ENCODE measurements at regions not wholly inside any gene's neighbourhood (a gene's known extent, or its start where the extent isn't known, plus 50 kb on each side); places are given as distances from the start of the nearest gene placed in this dataset.
"Not testable (repeated sequence)": the region's sequence is repeated elsewhere in the genome, so short reads cannot be mapped to it uniquely, and the experiment has no call there.

DNA sequence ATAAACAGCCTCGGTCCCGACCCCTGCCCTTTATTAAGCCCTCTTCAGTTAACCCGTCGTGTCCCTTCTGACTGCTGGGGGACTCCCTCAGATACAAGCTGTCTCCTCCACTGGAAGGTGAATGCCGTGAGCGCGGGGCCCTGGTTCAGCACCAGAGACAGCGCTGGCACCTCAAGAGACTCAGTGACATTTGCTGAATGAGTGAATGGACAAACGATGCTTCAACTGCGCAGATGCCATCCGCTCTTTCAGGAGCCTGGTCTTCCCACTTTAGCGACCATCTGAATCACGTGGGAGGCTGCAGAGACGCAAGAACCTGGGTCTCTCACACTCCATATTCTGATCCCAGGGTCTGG is 92.6 kb upstream of the SFSWAP start:
- in situ Hi-C loops (cut with HindIII; ENCODE audit: low sequenced_read_pairs) = loop anchor here (25.0 kb wide), 1 partner anchor 481 kb away; no protein-coding TSS in a partner anchor

DNA sequence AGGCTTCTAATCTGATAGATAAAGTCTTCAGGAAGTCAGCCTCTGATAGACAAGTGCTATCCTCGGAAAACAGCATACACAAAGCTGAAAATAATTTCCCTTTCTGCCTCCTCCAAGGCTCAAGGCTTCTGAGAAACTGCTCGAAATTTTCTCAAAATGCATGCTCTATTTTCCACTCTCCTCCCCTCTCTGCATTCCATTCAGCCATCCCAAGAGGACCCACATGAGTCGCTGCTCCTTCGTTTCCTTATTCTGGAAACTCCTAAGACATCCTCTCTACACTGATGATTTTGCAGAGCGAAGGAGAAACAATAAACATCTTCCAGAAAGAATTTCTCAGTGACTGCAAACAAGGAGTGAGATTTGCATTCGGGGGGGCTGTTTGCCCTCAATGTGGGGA is 92.2 kb upstream of the SFSWAP start:
- in situ Hi-C loops (cut with HindIII; ENCODE audit: low sequenced_read_pairs) = loop anchor here (25.0 kb wide), 1 partner anchor 481 kb away; no protein-coding TSS in a partner anchor

DNA sequence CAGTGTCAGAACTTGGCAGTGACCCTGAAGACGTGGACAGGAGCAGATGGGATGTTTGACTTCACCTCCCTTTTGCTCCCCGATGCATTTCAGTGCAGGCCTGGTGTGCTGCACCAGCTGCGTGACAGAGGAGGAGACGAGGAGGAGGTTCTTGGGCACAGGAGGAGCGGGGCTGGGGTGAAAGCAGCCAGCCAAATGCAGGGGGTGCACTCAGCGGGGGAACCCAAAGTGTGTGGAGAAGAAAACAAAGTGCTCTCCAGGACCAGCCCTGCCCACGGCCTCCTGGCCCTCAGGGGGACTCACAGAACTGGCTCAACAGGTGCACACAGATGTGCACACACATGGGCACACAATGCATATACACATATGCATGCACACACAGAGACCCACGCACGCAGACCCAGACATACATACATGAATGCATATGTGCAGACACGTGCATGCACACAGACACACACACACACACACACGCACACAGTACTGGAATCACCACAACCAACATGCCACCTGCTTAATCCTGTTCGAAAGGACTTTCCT is 91.7 kb upstream of the SFSWAP start:
- in situ Hi-C loops (cut with HindIII; ENCODE audit: low sequenced_read_pairs) = loop anchor here (25.0 kb wide), 1 partner anchor 482 kb away; no protein-coding TSS in a partner anchor

DNA sequence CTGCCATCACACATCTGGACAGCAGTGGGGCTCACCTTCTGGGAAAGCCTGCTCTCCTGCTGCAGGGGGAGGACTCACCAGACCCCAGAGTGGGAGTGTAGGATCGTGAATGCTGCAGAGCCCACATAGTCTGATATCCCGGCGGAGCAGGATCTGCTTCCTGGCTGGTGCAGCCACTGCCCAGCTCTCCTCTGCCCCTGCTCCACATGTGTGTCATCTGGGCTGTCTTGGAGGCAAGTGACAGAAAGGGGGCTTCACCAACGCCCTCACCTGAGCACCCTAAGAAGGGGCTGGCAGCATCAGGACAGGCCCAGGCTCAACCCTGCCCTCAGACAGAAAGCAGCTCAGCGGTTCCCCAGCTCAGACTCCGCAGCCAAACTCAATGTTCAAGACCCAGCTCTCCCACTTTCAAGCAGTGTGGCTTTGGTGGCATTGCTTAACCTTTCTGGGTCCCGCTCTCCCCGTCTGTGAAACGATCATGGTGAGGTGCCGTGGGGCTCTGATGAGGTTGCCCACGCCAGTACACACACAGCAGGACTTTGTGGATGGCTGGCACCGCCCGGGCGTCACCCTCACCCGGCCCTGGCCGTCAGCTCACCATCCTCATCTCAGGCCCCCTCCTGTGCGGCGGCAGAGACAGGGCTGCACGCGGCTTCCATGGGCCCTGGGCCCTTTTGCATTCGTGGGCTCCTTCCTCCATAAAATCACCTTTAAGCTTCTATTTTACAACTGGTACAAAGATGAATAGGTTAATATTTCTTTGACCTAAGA is 91.0 kb upstream of the SFSWAP start:
- in situ Hi-C loops (cut with HindIII; ENCODE audit: low sequenced_read_pairs) = loop anchor here (25.0 kb wide), 1 partner anchor 483 kb away; no protein-coding TSS in a partner anchor

DNA sequence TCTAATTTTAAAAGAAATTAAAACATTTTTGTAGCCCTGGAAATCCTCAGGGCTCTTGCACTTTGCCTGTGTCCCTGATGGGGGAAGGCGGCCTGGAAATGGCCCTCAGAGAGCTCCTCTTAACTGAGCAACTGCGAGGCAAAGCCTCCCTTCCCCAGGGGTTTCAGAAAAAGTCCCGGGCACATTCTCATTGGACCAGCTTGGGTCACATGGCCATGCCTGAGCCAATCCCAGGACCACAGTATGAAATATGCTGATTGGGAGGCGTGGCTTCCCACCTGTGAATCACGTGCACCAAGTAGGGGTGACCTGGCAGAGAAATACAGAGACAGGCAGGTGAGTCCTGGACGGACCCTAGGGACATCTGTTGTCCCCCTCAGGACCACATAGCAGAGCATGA is 90.4 kb upstream of the SFSWAP start:
- in situ Hi-C loops (cut with HindIII; ENCODE audit: low sequenced_read_pairs) = loop anchor here (25.0 kb wide), 1 partner anchor 483 kb away; no protein-coding TSS in a partner anchor

DNA sequence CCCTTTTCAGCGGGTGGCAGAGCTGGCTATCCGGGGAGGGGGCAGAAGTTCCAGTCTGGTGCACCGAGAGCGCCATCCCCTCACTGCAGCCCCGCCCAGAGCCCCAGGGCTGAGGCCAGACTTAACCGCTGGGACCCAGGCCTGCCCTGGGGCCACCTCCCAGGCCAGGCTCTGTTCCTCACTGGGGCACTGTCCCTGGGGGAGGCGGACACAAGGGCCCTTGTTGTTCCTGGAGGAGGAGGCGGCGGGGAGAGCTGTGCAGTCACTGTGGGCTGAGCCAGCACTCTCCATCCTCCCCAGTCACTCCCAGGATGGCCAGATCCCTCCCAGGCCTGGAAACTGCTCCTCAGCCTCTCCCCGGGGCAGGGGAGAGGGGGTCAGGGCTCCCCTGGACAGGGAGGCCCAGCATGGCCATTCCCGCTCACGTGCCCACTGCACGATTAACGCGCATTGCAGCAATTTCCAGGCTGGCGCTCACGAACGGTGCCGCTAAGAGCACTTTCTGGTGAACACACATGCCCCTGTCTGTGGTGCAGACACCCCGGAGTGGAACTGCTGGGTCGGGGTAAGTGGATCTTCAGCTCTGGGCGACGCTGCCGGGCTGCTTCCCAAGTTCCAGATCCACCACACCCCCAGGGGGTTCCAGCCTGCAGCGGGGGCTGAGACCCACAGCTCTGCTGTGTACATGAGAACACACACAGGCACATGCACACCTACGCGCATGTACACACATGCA is 89.8 kb upstream of the SFSWAP start:
- in situ Hi-C loops (cut with HindIII; ENCODE audit: low sequenced_read_pairs) = loop anchor here (25.0 kb wide), 1 partner anchor 484 kb away; no protein-coding TSS in a partner anchor

DNA sequence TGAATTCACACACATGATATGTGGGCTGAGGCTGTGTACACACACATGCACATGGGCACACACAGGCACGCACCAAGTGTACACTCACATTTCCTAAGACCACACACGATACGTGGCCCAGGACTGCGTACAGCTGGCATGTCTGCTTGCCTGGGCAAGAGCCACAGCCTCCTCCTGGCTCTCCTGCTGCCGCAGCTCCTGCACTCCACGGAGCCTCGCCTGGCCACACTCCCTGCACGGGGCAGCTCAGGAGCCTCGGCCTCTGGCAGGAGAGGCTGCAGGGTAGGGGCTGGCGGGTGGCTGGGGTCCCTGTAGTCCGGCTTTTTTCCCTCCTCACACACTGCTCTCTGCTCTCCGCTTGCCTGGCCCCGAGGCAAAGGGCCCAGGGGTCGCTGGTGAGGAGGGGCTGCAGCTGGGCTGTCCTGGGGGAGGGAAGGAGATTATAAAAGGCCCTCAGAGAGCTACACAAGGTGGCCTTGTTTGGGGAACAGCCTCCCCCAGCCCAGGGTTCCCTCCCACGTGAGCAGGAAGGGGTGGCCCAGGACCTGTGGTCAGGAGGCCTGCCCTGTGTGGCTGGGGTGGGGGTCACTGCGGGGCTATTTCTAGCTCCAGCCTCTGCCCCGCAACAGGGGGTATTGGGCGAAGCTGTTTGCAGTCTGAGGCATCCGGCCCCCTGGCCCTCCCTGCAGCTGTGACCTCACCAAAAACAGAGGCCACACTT is 89.0 kb upstream of the SFSWAP start:
- in situ Hi-C loops (cut with HindIII; ENCODE audit: low sequenced_read_pairs) = loop anchor here (25.0 kb wide), 1 partner anchor 485 kb away; no protein-coding TSS in a partner anchor

DNA sequence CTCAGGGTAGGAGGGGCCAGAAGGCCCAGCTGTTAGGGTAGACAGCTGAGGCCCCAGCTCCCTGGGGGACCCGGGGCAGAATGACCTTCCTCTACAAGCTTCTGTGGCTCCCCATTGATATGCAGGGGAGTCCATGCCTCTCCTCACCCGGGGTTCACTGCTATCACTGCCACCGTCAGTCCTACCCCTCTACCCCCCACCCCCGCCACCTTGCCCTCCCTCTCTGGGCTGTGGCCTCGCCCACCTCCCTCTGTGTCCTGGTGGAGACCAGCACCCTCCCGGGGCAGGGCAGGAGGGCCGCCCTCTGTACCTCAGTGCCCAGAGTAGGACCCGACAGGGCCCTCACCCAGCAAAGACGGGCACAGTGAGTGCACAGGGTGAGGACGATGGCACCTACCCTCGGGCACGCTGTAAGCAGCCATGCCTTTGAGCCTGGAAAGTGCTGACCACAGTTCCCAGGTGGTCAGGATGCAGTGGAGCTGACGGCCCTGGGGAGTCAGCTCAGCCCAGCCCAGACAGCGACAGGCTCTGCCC is 88.4 kb upstream of the SFSWAP start:
- in situ Hi-C loops (cut with HindIII; ENCODE audit: low sequenced_read_pairs) = loop anchor here (25.0 kb wide), 1 partner anchor 485 kb away; no protein-coding TSS in a partner anchor

DNA sequence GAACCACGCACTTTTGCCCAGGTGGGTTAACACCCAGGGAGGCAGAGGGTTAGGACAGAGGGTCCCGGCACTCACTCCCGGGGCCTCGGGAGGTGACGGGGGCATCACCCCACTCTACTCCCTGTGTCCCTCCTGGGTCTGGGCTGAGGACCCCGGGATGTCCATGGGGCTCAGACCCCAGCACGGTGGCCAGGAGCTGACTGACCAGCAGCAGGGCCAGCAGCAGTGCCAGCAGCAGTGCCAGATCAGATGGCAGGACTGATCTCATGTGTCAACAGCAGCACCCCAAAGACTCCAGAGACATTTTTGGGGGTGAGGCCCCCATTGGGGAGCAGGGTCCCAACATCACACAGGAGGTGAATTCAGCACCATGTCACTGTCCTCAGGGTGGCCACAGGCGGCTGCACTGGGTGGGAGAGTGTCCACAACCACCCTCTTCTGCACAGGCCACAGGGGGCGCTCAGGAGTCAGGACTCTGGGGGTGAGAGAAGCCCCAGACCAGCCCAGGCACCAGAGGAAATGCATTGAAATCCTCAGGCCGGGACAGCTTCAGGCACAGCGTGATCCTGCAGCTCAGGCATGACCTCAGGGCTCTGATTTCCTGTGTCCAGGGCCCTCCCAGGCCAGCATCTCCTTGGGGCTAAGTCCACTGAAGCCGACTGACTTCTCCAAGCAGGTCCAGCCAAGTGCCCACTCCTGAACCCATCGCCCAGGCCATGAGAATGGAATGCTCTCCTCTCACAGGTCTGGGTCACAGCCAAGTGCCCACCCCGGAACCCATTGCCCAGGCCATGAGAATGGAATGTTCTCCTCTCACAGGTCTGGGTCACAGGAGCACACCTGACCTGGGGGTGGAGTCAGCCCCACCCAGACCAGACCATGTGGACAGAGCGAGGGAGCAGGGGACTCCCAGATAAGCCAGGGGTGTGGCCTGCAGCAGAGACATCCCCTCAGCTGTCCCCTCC is 87.2 kb upstream of the SFSWAP start:
- in situ Hi-C loops (cut with HindIII; ENCODE audit: low sequenced_read_pairs) = loop anchor here (25.0 kb wide), 1 partner anchor 486 kb away; no protein-coding TSS in a partner anchor

DNA sequence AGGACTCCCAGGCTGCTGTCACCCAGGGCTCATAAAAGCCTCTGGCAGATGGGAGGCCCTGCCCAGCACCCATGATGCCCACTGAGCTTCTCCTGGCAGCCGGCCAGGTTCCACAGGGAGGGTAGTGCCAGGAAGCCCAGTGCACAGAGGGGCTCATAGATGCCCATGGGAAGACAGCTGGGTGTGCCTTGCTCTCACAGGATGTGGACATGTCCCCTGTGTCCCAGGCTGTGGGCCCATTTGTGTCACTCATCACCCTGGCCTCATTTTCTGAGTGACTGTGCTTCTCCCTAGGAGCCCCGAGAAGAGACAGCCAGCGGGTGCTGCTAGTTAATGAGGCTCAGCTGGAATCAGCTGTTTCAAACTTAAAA is 86.5 kb upstream of the SFSWAP start:
- in situ Hi-C loops (cut with HindIII; ENCODE audit: low sequenced_read_pairs) = loop anchor here (25.0 kb wide), 1 partner anchor 487 kb away; no protein-coding TSS in a partner anchor

DNA sequence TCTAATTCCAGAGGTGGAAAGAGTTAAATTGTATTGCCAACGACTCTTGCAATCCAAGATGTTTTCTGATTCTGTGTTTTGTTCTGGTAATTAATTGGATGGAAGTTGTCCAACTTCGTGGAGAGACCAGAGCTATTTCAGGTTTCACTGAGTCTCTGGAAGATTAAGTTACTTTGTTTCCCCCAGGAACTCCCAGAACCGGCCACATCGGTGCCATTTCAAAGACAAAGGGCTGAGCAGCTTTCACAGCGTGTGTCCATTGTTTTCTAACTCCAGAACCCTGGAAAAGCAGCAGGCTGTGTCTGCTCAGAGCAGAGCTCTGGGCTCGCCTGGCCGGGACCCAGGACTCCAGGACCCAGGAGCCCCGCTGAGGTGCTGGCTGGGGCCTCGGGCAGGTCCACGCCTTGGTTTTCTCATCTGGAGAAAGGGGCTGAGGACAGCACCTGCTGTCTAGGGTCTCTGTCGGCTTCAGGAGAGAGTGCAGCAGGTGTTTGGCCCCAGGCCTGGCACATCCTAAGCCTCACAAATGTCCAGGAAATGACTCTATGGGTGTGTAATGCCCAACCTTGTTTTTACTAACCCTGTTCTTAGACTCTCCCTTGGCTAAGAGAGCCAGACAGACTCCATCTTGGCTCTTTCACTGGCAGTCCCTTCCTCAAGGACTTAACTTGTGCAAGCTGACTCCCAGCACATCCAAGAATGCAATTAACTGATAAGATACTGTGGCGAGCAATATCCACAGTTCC is 86.0 kb upstream of the SFSWAP start:
- in situ Hi-C loops (cut with HindIII; ENCODE audit: low sequenced_read_pairs) = loop anchor here (25.0 kb wide), 1 partner anchor 488 kb away; no protein-coding TSS in a partner anchor

DNA sequence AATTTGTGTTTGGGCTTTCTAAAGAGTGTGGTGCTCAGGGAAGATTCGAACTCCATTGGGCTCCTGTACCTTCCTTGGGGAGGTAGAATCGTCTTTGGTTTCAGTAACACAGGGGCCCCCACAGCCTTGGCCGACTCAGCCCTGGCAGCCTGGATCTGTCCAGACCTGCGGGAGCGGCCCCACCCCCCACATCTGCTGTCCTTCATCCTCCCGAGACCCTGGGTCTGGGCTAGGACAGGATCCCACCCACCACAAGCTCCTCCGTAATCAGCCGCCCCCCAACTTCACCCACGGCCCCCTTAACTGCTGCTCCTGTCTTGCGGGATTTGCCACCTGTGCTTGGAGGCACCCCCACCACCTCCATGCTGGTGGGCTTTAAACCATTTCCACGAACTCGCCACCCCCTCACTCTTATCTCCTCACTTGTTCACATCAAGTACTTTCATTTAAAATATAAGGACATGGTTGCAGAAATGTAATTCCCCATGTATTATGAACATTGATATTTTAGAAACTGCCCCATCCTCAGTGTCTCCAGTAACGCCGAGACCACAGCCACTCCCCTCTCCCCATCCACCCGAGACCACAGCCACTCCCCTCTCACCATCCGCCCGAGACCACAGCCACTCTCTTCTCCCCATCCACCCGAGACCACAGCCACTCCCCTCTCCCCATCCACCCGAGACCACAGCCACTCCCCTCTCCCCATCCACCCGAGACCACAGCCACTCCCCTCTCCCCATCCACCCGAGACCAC is 84.7 kb upstream of the SFSWAP start:
- in situ Hi-C loops (cut with HindIII; ENCODE audit: low sequenced_read_pairs) = not testable (repeated sequence)

DNA sequence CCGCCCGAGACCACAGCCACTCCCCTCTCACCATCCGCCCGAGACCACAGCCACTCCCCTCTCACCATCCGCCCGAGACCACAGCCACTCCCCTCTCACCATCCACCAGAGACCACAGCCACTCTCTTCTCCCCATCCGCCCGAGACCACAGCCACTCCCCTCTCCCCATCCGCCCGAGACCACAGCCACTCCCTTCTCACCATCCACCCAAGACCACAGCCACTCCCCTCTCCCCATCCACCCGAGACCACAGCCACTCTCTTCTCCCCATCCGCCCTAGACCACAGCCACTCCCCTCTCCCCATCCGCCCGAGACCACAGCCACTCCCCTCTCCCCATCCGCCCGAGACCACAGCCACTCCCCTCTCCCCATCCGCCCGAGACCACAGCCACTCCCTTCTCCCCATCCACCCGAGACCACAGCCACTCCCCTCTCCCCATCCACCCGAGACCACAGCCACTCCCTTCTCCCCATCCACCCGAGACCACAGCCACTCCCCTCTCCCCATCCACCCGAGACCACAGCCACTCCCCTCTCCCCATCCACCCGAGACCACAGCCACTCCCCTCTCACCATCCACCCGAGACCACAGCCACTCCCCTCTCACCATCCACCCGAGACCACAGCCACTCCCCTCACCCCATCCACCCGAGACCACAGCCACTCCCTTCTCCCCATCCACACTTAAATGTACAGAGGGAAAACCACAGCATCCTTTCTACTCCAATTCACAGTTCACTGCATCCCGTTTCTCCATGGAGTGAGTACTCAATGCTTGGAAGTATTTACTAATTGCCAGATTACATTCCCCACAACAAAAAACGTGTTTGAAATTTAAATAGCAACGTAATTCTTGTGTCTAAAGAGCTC is 83.5 kb upstream of the SFSWAP start:
- in situ Hi-C loops (cut with HindIII; ENCODE audit: low sequenced_read_pairs) = not testable (repeated sequence)

DNA sequence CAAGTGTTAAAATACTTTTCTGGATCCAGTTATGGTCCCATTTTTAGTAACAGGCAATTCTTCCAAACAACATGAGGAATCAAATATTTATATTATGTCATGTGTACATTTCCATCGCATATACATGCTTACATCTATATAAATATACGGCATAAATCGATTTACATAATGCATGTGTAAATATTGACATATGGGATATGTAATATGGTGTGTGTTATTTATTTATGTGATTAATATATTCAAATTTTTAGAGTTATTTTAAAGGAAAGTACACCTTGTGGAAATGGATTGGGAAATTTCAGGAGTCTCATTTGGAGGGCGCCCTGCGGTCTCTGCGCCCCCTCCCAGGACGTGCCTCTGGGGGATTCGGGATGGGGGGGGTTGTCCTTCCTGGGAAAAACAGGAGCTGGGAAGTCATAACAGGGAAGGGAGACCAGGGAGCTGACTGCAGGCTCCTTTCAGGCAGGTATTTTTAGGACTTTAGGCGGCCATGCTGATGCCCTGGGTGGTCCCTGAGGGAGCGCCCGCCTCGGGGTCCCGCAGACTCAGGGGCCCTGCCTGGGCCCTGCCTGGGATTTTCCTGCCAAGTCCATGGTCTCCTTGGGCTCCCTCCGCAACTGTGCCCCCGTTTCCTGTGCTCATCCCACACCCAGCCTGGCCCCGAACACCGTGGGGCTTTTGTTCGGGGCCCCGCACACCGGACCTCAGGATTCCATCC is 82.7 kb upstream of the SFSWAP start:
- in situ Hi-C loops (cut with HindIII; ENCODE audit: low sequenced_read_pairs) = no loop called here

DNA sequence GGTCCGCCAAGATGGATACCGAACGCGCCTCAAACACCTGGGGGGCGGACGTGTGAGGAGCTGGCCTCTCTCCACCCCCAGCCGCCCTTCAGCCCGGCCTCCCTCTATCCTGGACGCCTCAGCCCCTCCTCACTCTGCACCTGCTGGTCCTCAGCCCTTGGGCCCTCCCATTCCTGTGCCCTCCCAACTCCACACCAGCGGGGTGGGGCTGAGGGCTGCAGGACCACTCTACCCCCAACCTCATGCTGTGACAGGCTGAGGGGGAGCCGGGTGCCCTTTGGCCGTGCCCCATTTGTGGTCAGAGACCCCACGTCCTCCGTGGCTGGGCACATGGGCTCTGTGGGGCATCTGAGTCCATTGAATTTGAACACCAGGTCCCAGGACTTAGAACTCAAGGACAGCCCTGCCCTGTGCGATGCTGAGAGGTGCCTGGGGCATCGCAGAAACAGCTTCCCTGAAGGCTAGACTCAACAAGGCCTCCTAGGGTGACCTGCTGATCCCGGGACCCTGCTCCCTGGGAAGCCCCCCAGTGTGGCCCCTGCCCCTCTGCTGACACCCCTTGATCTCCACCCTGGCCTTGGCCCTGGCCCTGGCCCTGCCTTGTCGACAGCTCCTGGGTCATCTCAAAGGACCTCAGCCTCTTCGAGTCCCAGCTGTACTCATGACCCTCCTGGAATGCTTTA is 82.0 kb upstream of the SFSWAP start:
- in situ Hi-C loops (cut with HindIII; ENCODE audit: low sequenced_read_pairs) = no loop called here

DNA sequence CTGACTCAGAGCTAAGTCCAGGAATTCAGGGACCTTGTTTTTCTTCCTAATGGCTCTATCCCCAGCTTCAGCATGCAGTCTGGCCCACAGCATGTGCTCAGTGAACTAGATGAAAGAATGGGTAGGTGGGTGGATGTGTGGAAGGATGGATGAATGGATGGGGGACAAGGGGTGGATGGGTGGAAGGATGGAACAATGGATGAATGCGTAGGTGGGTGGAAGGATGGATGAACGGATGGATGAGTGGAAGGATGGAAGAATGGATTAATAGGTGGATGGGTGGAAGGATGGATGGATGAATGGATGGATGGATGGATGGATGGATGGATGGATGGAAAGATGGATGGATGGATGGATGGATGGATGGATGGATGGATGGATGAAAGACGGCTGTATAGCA is 79.7 kb upstream of the SFSWAP start:
- in situ Hi-C loops (cut with HindIII; ENCODE audit: low sequenced_read_pairs) = no loop called here

Data from endothelial cell of hepatic sinusoid (primary cell).